ENCODE measurements at regions not wholly inside any gene's neighbourhood (a gene's known extent, or its start where the extent isn't known, plus 50 kb on each side); places are given as distances from the start of the nearest gene placed in this dataset.

GRCh38 chr10:3708852-3709251 is 76.2 kb downstream of the KLF6 start:
- no peak for TF ChIP-seq POLR2A (IDR thresholded peaks at IDR 0.05; ENCODE audit: extremely low read depth, insufficient read length)
- TF ChIP-seq MAX (IDR thresholded peaks at IDR 0.05; ENCODE audit: low read depth, low read length): no peak
- TF ChIP-seq CTCF (IDR thresholded peaks at IDR 0.05; ENCODE audit: low read depth, low read length): no peak
- no peak overlapping the region for H3K4me3 ChIP-seq (ENCODE audit: low read depth, low read length)
- no peak for DNase-seq (ENCODE audit: low read depth)

GRCh38 chr10:3704565-3705325 is 80.3 kb downstream of the KLF6 start:
- TF ChIP-seq CTCF (IDR thresholded peaks at IDR 0.05; ENCODE audit: low read depth, low read length) (no peak), MAX (IDR thresholded peaks at IDR 0.05; ENCODE audit: low read depth, low read length) (no peak), MYC (IDR thresholded peaks at IDR 0.05; ENCODE audit: low read depth, low read length) (no peak), POLR2A (IDR thresholded peaks at IDR 0.05; ENCODE audit: extremely low read depth, insufficient read length) (no peak)
- no peak overlapping the region for H3K4me3 ChIP-seq (ENCODE audit: low read depth, low read length)
- DNase-seq (ENCODE audit: low read depth): no peak

- DNase-seq (ENCODE audit: low read depth): no peak
- H3K4me3 ChIP-seq (ENCODE audit: low read depth, low read length): no peak overlapping the region
- TF ChIP-seq CTCF (IDR thresholded peaks at IDR 0.05; ENCODE audit: low read depth, low read length) (no peak), MYC (IDR thresholded peaks at IDR 0.05; ENCODE audit: low read depth, low read length) (no peak), MAX (IDR thresholded peaks at IDR 0.05; ENCODE audit: low read depth, low read length) (no peak), POLR2A (IDR thresholded peaks at IDR 0.05; ENCODE audit: extremely low read depth, insufficient read length) (no peak)
These were observed 82.4 kb downstream of the KLF6 start for GRCh38 chr10:3702569-3702968.

- TF ChIP-seq POLR2A (IDR thresholded peaks at IDR 0.05; ENCODE audit: extremely low read depth, insufficient read length) (no peak), MAX (IDR thresholded peaks at IDR 0.05; ENCODE audit: low read depth, low read length) (no peak), MYC (IDR thresholded peaks at IDR 0.05; ENCODE audit: low read depth, low read length) (no peak), CTCF (IDR thresholded peaks at IDR 0.05; ENCODE audit: low read depth, low read length) (no peak)
- no peak for DNase-seq (ENCODE audit: low read depth)
- no peak overlapping the region for H3K4me3 ChIP-seq (ENCODE audit: low read depth, low read length)
These were observed 82.9 kb downstream of the KLF6 start for GRCh38 chr10:3702056-3702546.

GRCh38 chr10:3701491-3701890 is 83.5 kb downstream of the KLF6 start:
- H3K4me3 ChIP-seq (ENCODE audit: low read depth, low read length): no peak overlapping the region
- no peak for TF ChIP-seq MAX (IDR thresholded peaks at IDR 0.05; ENCODE audit: low read depth, low read length)
- DNase-seq (ENCODE audit: low read depth): no peak

- no peak for TF ChIP-seq CTCF (IDR thresholded peaks at IDR 0.05; ENCODE audit: low read depth, low read length)
- TF ChIP-seq MYC (IDR thresholded peaks at IDR 0.05; ENCODE audit: low read depth, low read length): no peak
- no peak for TF ChIP-seq MAX (IDR thresholded peaks at IDR 0.05; ENCODE audit: low read depth, low read length)
- no peak for TF ChIP-seq POLR2A (IDR thresholded peaks at IDR 0.05; ENCODE audit: extremely low read depth, insufficient read length)
- DNase-seq (ENCODE audit: low read depth): no peak
- H3K4me3 ChIP-seq (ENCODE audit: low read depth, low read length): no peak overlapping the region
These were observed 84.4 kb downstream of the KLF6 start for GRCh38 chr10:3700531-3701076.
